ENCODE measurements at regions not wholly inside any gene's neighbourhood (a gene's known extent, or its start where the extent isn't known, plus 50 kb on each side); places are given as distances from the start of the nearest gene placed in this dataset.

DNA sequence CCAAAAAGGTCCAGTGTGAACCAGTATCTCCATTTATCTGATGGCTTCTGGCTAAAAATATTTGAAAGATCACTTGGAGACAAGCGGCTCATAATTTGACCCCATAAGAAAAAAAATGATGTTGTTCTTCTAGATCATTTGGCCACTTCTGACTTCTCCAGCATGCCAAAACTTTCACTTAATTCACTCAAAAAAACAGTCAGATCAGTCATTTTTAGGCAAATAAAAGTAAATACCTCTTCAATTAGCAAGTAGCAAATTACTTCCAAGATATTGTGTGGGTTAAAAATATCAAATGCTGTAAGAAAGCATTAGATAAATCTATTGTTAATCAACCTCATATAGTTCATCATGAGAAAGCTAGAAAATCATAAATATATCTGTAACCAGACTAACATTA is 106.0 kb downstream of the ZC3H11B start:
- ChIA-PET POLR2A (no interaction called here), CTCF (no interaction called here)
- H3K27ac Mint-ChIP-seq, result no peak overlapping the region
- H3K4me1 Mint-ChIP-seq, result no peaks in the 10 kb centered on the region
- TF ChIP-seq ZNF396 (CRISPR knock-in tag; IDR thresholded peaks at IDR 0.05; ENCODE audit: borderline replicate concordance), result no peak
- TF ChIP-seq, protein P1, sequence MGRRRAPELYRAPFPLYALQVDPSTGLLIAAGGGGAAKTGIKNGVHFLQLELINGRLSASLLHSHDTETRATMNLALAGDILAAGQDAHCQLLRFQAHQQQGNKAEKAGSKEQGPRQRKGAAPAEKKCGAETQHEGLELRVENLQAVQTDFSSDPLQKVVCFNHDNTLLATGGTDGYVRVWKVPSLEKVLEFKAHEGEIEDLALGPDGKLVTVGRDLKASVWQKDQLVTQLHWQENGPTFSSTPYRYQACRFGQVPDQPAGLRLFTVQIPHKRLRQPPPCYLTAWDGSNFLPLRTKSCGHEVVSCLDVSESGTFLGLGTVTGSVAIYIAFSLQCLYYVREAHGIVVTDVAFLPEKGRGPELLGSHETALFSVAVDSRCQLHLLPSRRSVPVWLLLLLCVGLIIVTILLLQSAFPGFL (CRISPR knock-in tag; IDR thresholded peaks at IDR 0.05; ENCODE audit: borderline replicate concordance), result no peak
- no peak for TF ChIP-seq TEAD4 (CRISPR knock-in tag; IDR thresholded peaks at IDR 0.05)
- TF ChIP-seq, protein P2, sequence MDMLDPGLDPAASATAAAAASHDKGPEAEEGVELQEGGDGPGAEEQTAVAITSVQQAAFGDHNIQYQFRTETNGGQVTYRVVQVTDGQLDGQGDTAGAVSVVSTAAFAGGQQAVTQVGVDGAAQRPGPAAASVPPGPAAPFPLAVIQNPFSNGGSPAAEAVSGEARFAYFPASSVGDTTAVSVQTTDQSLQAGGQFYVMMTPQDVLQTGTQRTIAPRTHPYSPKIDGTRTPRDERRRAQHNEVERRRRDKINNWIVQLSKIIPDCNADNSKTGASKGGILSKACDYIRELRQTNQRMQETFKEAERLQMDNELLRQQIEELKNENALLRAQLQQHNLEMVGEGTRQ (CRISPR knock-in tag; IDR thresholded peaks at IDR 0.05), result no peak
- TF ChIP-seq MYBL2 (CRISPR knock-in tag; IDR thresholded peaks at IDR 0.05), result no peak
- TF ChIP-seq, protein P3, sequence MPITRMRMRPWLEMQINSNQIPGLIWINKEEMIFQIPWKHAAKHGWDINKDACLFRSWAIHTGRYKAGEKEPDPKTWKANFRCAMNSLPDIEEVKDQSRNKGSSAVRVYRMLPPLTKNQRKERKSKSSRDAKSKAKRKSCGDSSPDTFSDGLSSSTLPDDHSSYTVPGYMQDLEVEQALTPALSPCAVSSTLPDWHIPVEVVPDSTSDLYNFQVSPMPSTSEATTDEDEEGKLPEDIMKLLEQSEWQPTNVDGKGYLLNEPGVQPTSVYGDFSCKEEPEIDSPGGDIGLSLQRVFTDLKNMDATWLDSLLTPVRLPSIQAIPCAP (CRISPR knock-in tag; IDR thresholded peaks at IDR 0.05), result no peak
- TF ChIP-seq GABPB1 (CRISPR knock-in tag; IDR thresholded peaks at IDR 0.05), result no peak
- TF ChIP-seq, protein P4, sequence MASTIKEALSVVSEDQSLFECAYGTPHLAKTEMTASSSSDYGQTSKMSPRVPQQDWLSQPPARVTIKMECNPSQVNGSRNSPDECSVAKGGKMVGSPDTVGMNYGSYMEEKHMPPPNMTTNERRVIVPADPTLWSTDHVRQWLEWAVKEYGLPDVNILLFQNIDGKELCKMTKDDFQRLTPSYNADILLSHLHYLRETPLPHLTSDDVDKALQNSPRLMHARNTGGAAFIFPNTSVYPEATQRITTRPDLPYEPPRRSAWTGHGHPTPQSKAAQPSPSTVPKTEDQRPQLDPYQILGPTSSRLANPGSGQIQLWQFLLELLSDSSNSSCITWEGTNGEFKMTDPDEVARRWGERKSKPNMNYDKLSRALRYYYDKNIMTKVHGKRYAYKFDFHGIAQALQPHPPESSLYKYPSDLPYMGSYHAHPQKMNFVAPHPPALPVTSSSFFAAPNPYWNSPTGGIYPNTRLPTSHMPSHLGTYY (CRISPR knock-in tag; IDR thresholded peaks at IDR 0.05), result no peak
- TF ChIP-seq, protein P5, sequence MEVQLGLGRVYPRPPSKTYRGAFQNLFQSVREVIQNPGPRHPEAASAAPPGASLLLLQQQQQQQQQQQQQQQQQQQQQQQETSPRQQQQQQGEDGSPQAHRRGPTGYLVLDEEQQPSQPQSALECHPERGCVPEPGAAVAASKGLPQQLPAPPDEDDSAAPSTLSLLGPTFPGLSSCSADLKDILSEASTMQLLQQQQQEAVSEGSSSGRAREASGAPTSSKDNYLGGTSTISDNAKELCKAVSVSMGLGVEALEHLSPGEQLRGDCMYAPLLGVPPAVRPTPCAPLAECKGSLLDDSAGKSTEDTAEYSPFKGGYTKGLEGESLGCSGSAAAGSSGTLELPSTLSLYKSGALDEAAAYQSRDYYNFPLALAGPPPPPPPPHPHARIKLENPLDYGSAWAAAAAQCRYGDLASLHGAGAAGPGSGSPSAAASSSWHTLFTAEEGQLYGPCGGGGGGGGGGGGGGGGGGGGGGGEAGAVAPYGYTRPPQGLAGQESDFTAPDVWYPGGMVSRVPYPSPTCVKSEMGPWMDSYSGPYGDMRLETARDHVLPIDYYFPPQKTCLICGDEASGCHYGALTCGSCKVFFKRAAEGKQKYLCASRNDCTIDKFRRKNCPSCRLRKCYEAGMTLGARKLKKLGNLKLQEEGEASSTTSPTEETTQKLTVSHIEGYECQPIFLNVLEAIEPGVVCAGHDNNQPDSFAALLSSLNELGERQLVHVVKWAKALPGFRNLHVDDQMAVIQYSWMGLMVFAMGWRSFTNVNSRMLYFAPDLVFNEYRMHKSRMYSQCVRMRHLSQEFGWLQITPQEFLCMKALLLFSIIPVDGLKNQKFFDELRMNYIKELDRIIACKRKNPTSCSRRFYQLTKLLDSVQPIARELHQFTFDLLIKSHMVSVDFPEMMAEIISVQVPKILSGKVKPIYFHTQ (CRISPR knock-in tag; IDR thresholded peaks at IDR 0.05), result no peak
- TF ChIP-seq, protein P6, sequence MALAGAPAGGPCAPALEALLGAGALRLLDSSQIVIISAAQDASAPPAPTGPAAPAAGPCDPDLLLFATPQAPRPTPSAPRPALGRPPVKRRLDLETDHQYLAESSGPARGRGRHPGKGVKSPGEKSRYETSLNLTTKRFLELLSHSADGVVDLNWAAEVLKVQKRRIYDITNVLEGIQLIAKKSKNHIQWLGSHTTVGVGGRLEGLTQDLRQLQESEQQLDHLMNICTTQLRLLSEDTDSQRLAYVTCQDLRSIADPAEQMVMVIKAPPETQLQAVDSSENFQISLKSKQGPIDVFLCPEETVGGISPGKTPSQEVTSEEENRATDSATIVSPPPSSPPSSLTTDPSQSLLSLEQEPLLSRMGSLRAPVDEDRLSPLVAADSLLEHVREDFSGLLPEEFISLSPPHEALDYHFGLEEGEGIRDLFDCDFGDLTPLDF (CRISPR knock-in tag; IDR thresholded peaks at IDR 0.05), result no peak
- TF ChIP-seq, protein P7, sequence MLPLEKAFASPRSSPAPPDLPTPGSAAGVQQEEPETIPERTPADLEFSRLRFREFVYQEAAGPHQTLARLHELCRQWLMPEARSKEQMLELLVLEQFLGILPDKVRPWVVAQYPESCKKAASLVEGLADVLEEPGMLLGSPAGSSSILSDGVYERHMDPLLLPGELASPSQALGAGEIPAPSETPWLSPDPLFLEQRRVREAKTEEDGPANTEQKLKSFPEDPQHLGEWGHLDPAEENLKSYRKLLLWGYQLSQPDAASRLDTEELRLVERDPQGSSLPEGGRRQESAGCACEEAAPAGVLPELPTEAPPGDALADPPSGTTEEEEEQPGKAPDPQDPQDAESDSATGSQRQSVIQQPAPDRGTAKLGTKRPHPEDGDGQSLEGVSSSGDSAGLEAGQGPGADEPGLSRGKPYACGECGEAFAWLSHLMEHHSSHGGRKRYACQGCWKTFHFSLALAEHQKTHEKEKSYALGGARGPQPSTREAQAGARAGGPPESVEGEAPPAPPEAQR (CRISPR knock-in tag; IDR thresholded peaks at IDR 0.05), result no peak
- TF ChIP-seq ZNF232 (CRISPR knock-in tag; IDR thresholded peaks at IDR 0.05), result no peak
- no peak for TF ChIP-seq ZNF317 (CRISPR knock-in tag; IDR thresholded peaks at IDR 0.05; ENCODE audit: borderline replicate concordance, low read depth)
- TF ChIP-seq NR3C1 (CRISPR knock-in tag; conservative IDR thresholded peaks at IDR 0.05; ENCODE audit: low read depth), result no peak
- TF ChIP-seq ETV6 (CRISPR knock-in tag; IDR thresholded peaks at IDR 0.05), result no peak
- TF ChIP-seq ZNF263 (CRISPR knock-in tag; IDR thresholded peaks at IDR 0.05; ENCODE audit: low read depth), result no peak
- TF ChIP-seq FOXP1 (CRISPR knock-in tag; IDR thresholded peaks at IDR 0.05; ENCODE audit: borderline replicate concordance), result no peak
- TF ChIP-seq FOXJ3 (CRISPR knock-in tag; IDR thresholded peaks at IDR 0.05; ENCODE audit: borderline replicate concordance), result no peak
- no peak for DNase-seq (ENCODE audit: low spot score)
- H3K27me3 Mint-ChIP-seq (ENCODE audit: low read depth), result no peaks in the 10 kb centered on the region
- no peak overlapping the region for H3K4me3 Mint-ChIP-seq
- no peaks in the 10 kb centered on the region for H3K36me3 Mint-ChIP-seq
- ATAC-seq, result no peak
- H3K9me3 Mint-ChIP-seq, result no peaks in the 10 kb centered on the region
